Right atrium auricular region (tissue), 2 donors: ENCODE measurements at regions not wholly inside any gene's neighbourhood (a gene's known extent, or its start where the extent isn't known, plus 50 kb on each side); places are given as distances from the start of the nearest gene placed in this dataset.

ENCODE experiments used
- DNase-seq: peaks from one replicate; pipeline ENCODE4 v3.0.0-alpha.2; 2019; ENCODE audit warnings: low spot score
- H3K27ac ChIP-seq, 2 donors: fragments of 200-600 bp; sonication (generic); 1 replicate in 1 of 2; 2 replicates in 1 of 2; pipeline ENCODE4 v1.5.1; 2016 to 2019
- H3K27me3 ChIP-seq, 2 donors: fragments of 200-600 bp; sonication (generic); one replicate each; pipeline versions ENCODE4 v1.5.1 to v1.6.0; 2017 to 2019
- H3K36me3 ChIP-seq: fragments of 200-600 bp; sonication (generic); one replicate; pipeline ENCODE4 v1.5.1; 2016
- H3K4me1 ChIP-seq, 2 donors: fragments of 200-600 bp; sonication (generic); one replicate each; pipeline versions ENCODE4 v1.5.1 to v1.6.0; 2017 to 2019
- H3K4me3 ChIP-seq, 2 donors: fragments of 200-600 bp; sonication (generic); 1 replicate in 1 of 2; 2 replicates in 1 of 2; pipeline ENCODE4 v1.5.1; 2017 to 2019; ENCODE audit warnings: mild to moderate bottlenecking in 1 of 2, moderate library complexity in 1 of 2
- H3K9me3 ChIP-seq, 2 donors: fragments of 200-600 bp; sonication (generic); one replicate each; pipeline ENCODE4 v1.5.1; 2019
- TF ChIP-seq, protein P1 (sequence below), 2 donors: fragments of 200-600 bp; sonication (generic); IDR thresholded peaks; one replicate each; pipeline ENCODE4 v1.5.1; 2019; ENCODE audit warnings: antibody characterized with exemption in 2 of 2

DNA sequence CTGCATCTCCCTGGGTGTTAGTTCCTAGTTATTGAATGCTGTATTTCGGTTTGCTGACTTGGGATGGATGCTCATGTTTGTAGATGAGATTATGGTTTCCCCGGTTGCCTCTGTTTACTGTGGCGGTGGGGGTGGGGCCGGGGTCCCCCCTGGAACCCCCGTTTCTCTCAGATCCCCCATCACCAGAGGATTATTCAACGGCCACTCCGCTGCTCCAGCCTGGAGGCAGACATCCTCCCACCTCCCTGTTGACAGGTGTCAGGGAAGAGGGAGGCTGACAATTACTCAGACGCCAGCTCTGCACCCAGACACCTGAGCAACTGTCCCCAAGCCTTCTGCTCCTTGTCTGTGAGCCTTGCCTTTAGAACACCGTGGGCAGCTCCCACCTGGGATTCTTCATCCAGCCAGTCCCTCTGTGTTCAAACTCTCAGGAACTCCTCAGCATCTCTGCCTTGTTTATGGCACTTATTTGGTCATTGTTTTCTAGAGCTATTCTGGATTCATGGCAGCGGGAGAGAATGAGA lies 95.9 kb upstream of the PRR20G start:
- TF ChIP-seq, protein P1, sequence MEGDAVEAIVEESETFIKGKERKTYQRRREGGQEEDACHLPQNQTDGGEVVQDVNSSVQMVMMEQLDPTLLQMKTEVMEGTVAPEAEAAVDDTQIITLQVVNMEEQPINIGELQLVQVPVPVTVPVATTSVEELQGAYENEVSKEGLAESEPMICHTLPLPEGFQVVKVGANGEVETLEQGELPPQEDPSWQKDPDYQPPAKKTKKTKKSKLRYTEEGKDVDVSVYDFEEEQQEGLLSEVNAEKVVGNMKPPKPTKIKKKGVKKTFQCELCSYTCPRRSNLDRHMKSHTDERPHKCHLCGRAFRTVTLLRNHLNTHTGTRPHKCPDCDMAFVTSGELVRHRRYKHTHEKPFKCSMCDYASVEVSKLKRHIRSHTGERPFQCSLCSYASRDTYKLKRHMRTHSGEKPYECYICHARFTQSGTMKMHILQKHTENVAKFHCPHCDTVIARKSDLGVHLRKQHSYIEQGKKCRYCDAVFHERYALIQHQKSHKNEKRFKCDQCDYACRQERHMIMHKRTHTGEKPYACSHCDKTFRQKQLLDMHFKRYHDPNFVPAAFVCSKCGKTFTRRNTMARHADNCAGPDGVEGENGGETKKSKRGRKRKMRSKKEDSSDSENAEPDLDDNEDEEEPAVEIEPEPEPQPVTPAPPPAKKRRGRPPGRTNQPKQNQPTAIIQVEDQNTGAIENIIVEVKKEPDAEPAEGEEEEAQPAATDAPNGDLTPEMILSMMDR (IDR thresholded peaks at IDR 0.05): no peak
- H3K27me3 ChIP-seq: no peaks in the 10 kb centered on the region
- H3K36me3 ChIP-seq: no peaks in the 10 kb centered on the region
- no peaks in the 10 kb centered on the region for H3K4me1 ChIP-seq
- DNase-seq: no peak
- no peak overlapping the region for H3K4me3 ChIP-seq
- H3K27ac ChIP-seq: no peak overlapping the region
- H3K9me3 ChIP-seq: no peaks in the 10 kb centered on the region

DNA sequence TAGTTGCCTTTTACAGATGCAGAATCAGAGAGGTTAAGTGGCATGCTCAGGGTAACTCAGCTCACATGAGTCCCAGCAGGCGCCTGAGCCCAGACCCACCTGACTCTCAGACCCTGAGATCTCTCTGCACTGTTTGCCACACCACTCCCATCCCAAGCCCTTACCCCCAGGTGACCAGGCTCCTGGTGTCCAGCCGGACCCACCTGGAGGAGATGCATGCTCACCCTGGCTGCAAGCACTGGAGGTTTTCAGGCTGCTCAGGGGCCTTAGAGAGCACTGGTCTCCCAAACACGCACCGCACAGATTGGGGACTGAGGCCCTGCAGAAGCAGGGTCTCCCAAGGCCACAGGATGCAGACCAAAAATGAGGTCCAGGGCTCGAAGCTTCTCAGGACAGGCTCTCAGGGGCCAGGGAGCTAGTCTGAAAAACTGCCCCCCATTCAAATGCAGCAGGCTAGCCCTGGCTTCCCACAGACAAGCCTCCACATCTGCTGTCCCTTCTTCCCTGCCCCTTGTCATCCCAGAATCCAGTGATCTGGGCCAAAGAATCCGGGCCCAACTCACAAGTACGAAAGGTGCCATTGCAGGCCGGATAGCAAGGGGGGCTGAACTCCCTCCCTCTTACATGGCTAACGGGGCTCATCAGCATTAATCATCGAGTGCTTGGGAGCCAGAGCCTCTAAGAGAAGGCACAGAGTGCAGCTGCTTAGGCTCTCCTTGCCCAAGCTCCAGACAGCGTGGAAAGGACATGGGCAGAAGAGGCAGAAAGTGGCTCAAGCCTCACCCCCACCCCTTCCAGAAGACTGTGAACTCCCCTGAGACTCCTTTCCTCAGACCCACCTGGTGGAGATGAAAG lies 90.2 kb upstream of the PRR20G start:
- Histone ChIP-seq H3K4me3 (no peak overlapping the region), H3K27ac (no peak overlapping the region), H3K9me3 (peaks cover 0 to 6% of the 10 kb centered on the region in 2 donors), H3K27me3 (no peaks in the 10 kb centered on the region), H3K4me1 (no peaks in the 10 kb centered on the region), H3K36me3 (no peaks in the 10 kb centered on the region)
- DNase-seq: peak; percentile 55
- TF ChIP-seq, protein P1 (IDR thresholded peaks at IDR 0.05): no peak

- Histone ChIP-seq H3K27ac (no peak overlapping the region), H3K9me3 (peaks cover 0 to 6% of the 10 kb centered on the region in 2 donors), H3K4me1 (no peaks in the 10 kb centered on the region), H3K4me3 (no peak overlapping the region), H3K36me3 (no peaks in the 10 kb centered on the region), H3K27me3 (no peaks in the 10 kb centered on the region)
- TF ChIP-seq, protein P1 (IDR thresholded peaks at IDR 0.05): no peak
- DNase-seq: no peak
Measured at GRCh38 chr3:127375151-127375930, 87.5 kb upstream of the PRR20G start.

DNA sequence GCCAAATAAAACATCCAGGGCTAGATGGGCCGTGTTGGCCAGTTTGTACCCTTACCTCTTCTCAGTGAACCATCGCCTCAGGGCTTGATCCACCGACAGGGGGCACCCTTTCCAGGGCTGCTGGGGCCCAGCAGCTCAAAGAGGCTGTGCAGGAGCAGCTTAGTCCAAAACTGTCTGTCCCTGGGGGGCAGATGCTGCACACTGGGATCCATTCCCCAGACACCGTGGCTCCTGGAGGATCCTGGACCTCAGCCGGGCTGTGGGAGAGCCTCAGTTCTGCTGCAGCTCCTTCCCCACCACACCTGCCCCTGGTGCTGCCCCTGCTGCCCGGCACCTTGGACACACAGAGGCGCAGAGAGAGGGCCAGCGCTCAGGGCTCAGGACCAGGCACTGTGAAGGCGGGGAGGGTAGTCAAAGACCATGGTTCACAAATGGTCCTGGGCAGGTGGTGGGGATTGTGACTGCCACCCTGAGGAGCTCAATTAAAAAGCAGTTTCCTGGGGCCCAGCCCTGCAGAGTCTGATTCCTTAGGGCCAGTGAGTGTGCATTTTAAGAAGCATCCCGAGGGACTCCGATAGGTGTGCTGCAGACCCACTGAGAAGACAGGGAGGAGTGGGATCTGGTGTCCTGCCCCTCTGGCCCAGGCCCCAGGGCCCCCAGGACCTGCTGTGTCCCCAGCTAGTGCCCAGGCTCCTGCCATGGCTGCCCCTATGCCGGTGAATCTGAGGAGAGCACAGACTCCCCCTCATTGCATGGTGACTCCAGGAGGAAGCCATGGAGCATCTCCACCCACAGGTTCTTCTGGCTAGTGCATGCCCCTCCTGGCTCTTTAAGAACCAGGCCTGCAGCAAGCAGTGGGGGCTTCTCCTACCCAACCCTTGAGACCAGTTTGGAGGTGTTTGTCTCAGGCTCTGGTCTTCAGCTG lies 86.5 kb upstream of the PRR20G start:
- no peak overlapping the region for H3K4me3 ChIP-seq
- no peaks in the 10 kb centered on the region for H3K27me3 ChIP-seq
- TF ChIP-seq, protein P1 (IDR thresholded peaks at IDR 0.05): no peak
- H3K4me1 ChIP-seq: no peaks in the 10 kb centered on the region
- H3K27ac ChIP-seq: no peak overlapping the region
- no peaks in the 10 kb centered on the region for H3K36me3 ChIP-seq
- DNase-seq: no peak
- peaks cover 0 to 6% of the 10 kb centered on the region in 2 donors for H3K9me3 ChIP-seq

GRCh38 chr3:127373441-127374085 lies 85.7 kb upstream of the PRR20G start:
- peaks cover 0 to 6% of the 10 kb centered on the region in 2 donors for H3K9me3 ChIP-seq
- no peaks in the 10 kb centered on the region for H3K4me1 ChIP-seq
- H3K36me3 ChIP-seq: no peaks in the 10 kb centered on the region
- H3K4me3 ChIP-seq: no peak overlapping the region
- H3K27ac ChIP-seq: no peak overlapping the region
- no peak for DNase-seq
- H3K27me3 ChIP-seq: no peaks in the 10 kb centered on the region
- TF ChIP-seq, protein P1 (IDR thresholded peaks at IDR 0.05): no peak
